ENCODE measurements at regions not wholly inside any gene's neighbourhood (a gene's known extent, or its start where the extent isn't known, plus 50 kb on each side); places are given as distances from the start of the nearest gene placed in this dataset.

- Histone ChIP-seq H2AK5ac (ENCODE audit: insufficient read length, low read length) (no peak overlapping the region), H2BK12ac (ENCODE audit: insufficient read length, low read depth, low read length) (no peak overlapping the region), H3K9me3 (ENCODE audit: control insufficient read depth, low read depth, low read length) (no peaks in the 10 kb centered on the region), H2BK120ac (ENCODE audit: low read depth, low read length, poor library complexity, severe bottlenecking) (no peak overlapping the region), H3K27ac (ENCODE audit: insufficient read length, low read depth, low read length) (no peak overlapping the region), H3K9ac (ENCODE audit: extremely low read depth, insufficient read length, low read length) (no peak overlapping the region), H4K20me1 (ENCODE audit: control insufficient read depth, insufficient read depth, insufficient read length) (no peaks in the 10 kb centered on the region), H2AFZ (ENCODE audit: low read length) (no peak overlapping the region), H4K91ac (ENCODE audit: insufficient read length, low read depth, low read length) (no peak overlapping the region), H3K79me2 (ENCODE audit: insufficient read depth, low read length) (no peaks in the 10 kb centered on the region), H3T11ph (ENCODE audit: low read length) (no peak overlapping the region), H3K23ac (ENCODE audit: insufficient read length, low read depth, low read length) (no peak overlapping the region), H2BK15ac (ENCODE audit: low read depth, low read length) (no peak overlapping the region), H3K4me2 (ENCODE audit: insufficient read depth, insufficient read length, low read length) (peak overlapping the region; percentile 45), H4K8ac (replicated peaks; ENCODE audit: insufficient read length, low read depth, low read length) (no peak overlapping the region), H2BK5ac (ENCODE audit: insufficient read length, low read length) (no peak overlapping the region), H3K4ac (ENCODE audit: low read depth, low read length) (no peak overlapping the region), H3K18ac (ENCODE audit: insufficient read length, low read depth, low read length) (no peak overlapping the region), H3K4me1 (ENCODE audit: insufficient read depth, low read length) (peaks cover 6% of the 10 kb centered on the region; the same call in 1 of the 2 replicates), H2BK20ac (ENCODE audit: low read depth, low read length, poor library complexity, severe bottlenecking) (no peak overlapping the region), H4K5ac (ENCODE audit: insufficient read length, low read depth, low read length) (no peak overlapping the region), H3K23me2 (ENCODE audit: insufficient read length, low read depth, low read length, poor library complexity, severe bottlenecking) (no peaks in the 10 kb centered on the region), H3K27me3 (ENCODE audit: insufficient read depth, low read length) (no peaks in the 10 kb centered on the region), H3K79me1 (ENCODE audit: insufficient read depth, low read depth, low read length, poor library complexity, severe bottlenecking) (no peaks in the 10 kb centered on the region), H3K56ac (ENCODE audit: insufficient read length, low read depth, low read length) (no peak overlapping the region), H3K14ac (ENCODE audit: insufficient read depth, low read length) (no peak overlapping the region)
- Mint-ChIP-seq H3K4me3 (no peak overlapping the region), H3K27me3 (ENCODE audit: low read depth) (no peaks in the 10 kb centered on the region), H3K9me3 (peaks cover 0 to 5% of the 10 kb centered on the region in 2 experiments; a peak in 1 of 5 replicates), H3K4me1 (peaks cover 28 to 34% of the 10 kb centered on the region in 2 experiments), H3K36me3 (ENCODE audit: insufficient read depth in 1 of 3, low read depth in 3 of 3) (no peaks in the 10 kb centered on the region), H3K27ac (no peak overlapping the region)
- TF ChIP-seq CTCF (conservative IDR thresholded peaks at IDR 0.05) = no peak
- no CpG with 5 or more reads among the region's 16 CpGs for WGBS (ENCODE audit: extremely low coverage, insufficient read length, low lambda C conversion rate)
- DNase-seq = no peak
Observed at GRCh38 chr1:56390934-56391731, 188.2 kb downstream of the PLPP3 start.

Measured in H9 (cell line).